Endothelial cell of umbilical vein (primary cell): ENCODE measurements at regions not wholly inside any gene's neighbourhood (a gene's known extent, or its start where the extent isn't known, plus 50 kb on each side); places are given as distances from the start of the nearest gene placed in this dataset.
"Not testable (repeated sequence)": the region's sequence is repeated elsewhere in the genome, so short reads cannot be mapped to it uniquely, and the experiment has no call there.

Experiments used
- BruUV-seq: library from RNA; stranded (reverse); fragments of 400-500 nt; replicated peaks from 2 replicates; lab custom pipeline; 2021; lab: Mats Ljungman, UMichigan
- CTCF ChIA-PET: fragments of 300-600, 350-600 bp; sonication (Branson Sonifier 250); formaldehyde crosslinking; loops from one replicate; lab custom pipeline; 2021; ENCODE audit warnings: antibody characterized with exemption, inconsistent platforms; lab: Charles Lee
- POLR2A ChIA-PET: fragments of 300-600, 350-600 bp; sonication (Branson Sonifier 250); formaldehyde crosslinking; loops from one replicate; lab custom pipeline; 2021; ENCODE audit warnings: antibody characterized with exemption, inconsistent platforms; lab: Charles Lee
- DNase-seq: peaks from one replicate; pipeline ENCODE4 v3.0.0-alpha.2; 2011; ENCODE audit warnings: low read depth, low spot score
- FAIRE-seq: peaks from 2 replicates; lab custom pipeline; 2011; peaks lifted over from hg19 to GRCh38; lab: Jason Lieb, UNC
- H2AFZ ChIP-seq: 2 replicates; pipeline ENCODE4 v1.6.0; 2012; ENCODE audit warnings: low read depth, low read length, control low read depth, inconsistent platforms
- H3K27ac ChIP-seq: 2 replicates; pipeline ENCODE4 v1.5.1; 2011; ENCODE audit warnings: low read depth, mild to moderate bottlenecking, control low read depth, low read length, moderate library complexity; ENCODE audit not compliant: insufficient read depth
- H3K27me3 ChIP-seq, 2 experiments: 2 replicates each; pipeline versions ENCODE4 v1.6.0 to v1.6.1; 2011; ENCODE audit warnings: low read length in 2 of 2, mixed read lengths in 1 of 2; ENCODE audit not compliant: control insufficient read depth in 2 of 2, insufficient read depth in 2 of 2
- H3K36me3 ChIP-seq, 2 experiments: 2 replicates in 1 of 2; 3 replicates in 1 of 2; pipeline ENCODE4 v1.5.1; 2011; ENCODE audit warnings: low read length in 2 of 2, mild to moderate bottlenecking in 1 of 2, moderate library complexity in 1 of 2; ENCODE audit not compliant: control insufficient read depth in 2 of 2, insufficient read depth in 2 of 2; ENCODE audit errors: extremely low read depth in 1 of 2
- H3K4me1 ChIP-seq: 3 replicates; pipeline ENCODE4 v1.5.1; 2011; ENCODE audit warnings: mild to moderate bottlenecking, low read length; ENCODE audit not compliant: control insufficient read depth, insufficient read depth; ENCODE audit errors: extremely low read depth
- H3K4me2 ChIP-seq: 2 replicates; pipeline ENCODE4 v1.6.1; 2011; ENCODE audit warnings: low read length, control low read depth, mixed read lengths; ENCODE audit not compliant: insufficient read depth
- H3K4me3 ChIP-seq, 3 experiments: fragments of 200-600 bp in 1 of 3; sonication (generic), shearing (Covaris generic) in 1 of 3; replicated peaks in 1 of 3; 2 replicates each; pipeline ENCODE4 v1.5.1; 2011 to 2016; ENCODE audit warnings: control low read depth in 3 of 3, low read length in 3 of 3, mild to moderate bottlenecking in 2 of 3, inconsistent platforms in 1 of 3, low read depth in 1 of 3, moderate library complexity in 1 of 3; ENCODE audit not compliant: insufficient read depth in 1 of 3
- H3K79me2 ChIP-seq: 2 replicates; pipeline ENCODE4 v1.6.0; 2012; ENCODE audit warnings: low read length, inconsistent platforms; ENCODE audit not compliant: control insufficient read depth, insufficient read depth
- H3K9ac ChIP-seq: replicated peaks from 2 replicates; pipeline ENCODE3; 2011; ENCODE audit warnings: low read length, control low read depth; ENCODE audit not compliant: insufficient read depth; ENCODE audit errors: extremely low read depth
- H3K9me1 ChIP-seq: replicated peaks from 3 replicates; pipeline ENCODE4 v1.6.0; 2011; ENCODE audit warnings: mild to moderate bottlenecking, low read length; ENCODE audit not compliant: control insufficient read depth, insufficient read depth; ENCODE audit errors: extremely low read depth
- H3K9me3 ChIP-seq: replicated peaks from 2 replicates; pipeline ENCODE4 v1.5.1; 2012; ENCODE audit warnings: low read length, inconsistent platforms; ENCODE audit not compliant: control insufficient read depth, insufficient read depth
- H4K20me1 ChIP-seq: replicated peaks from 2 replicates; pipeline ENCODE3; 2011; ENCODE audit warnings: mild to moderate bottlenecking, low read length; ENCODE audit not compliant: control insufficient read depth, insufficient read depth; ENCODE audit errors: extremely low read depth
- EZH2 ChIP-seq: IDR thresholded peaks from 2 replicates; pipeline ENCODE4 v1.6.1; 2012; ENCODE audit warnings: borderline replicate concordance, low read depth, mild to moderate bottlenecking, moderate library complexity, low read length, inconsistent platforms; ENCODE audit not compliant: severe bottlenecking
- FOS ChIP-seq: IDR thresholded peaks from 2 replicates; pipeline ENCODE4 v1.6.1; 2011; ENCODE audit warnings: mild to moderate bottlenecking, low read length, moderate library complexity, borderline replicate concordance; ENCODE audit not compliant: insufficient read depth
- GATA2 ChIP-seq: IDR thresholded peaks from 2 replicates; pipeline ENCODE4 v1.7.0; 2011; ENCODE audit warnings: low read depth, mild to moderate bottlenecking, moderate library complexity, mixed read lengths, low read length; ENCODE audit not compliant: insufficient read length, insufficient read depth
- JUN ChIP-seq: IDR thresholded peaks from 2 replicates; pipeline ENCODE4 v1.6.1; 2011; ENCODE audit warnings: borderline replicate concordance, low read depth; ENCODE audit not compliant: insufficient read length, insufficient read depth
- MAX ChIP-seq: IDR thresholded peaks from 2 replicates; pipeline ENCODE4 v1.6.1; 2011; ENCODE audit not compliant: insufficient read depth, insufficient read length
- MYC ChIP-seq: IDR thresholded peaks from one replicate; pipeline ENCODE4 v1.6.1; 2011; ENCODE audit warnings: mild to moderate bottlenecking, low read depth, low read length
- POLR2A ChIP-seq: IDR thresholded peaks from 2 replicates; pipeline ENCODE4 v1.6.1; 2012; ENCODE audit warnings: low read depth, mild to moderate bottlenecking, control low read depth, low read length
- POLR2AphosphoS5 ChIP-seq: IDR thresholded peaks from 2 replicates; pipeline ENCODE4 v1.6.1; 2012; ENCODE audit warnings: low read depth, mild to moderate bottlenecking, control low read depth, low read length, moderate library complexity; ENCODE audit not compliant: insufficient read depth
- dilution Hi-C: fragments of 300-500 bp; cut with MboI; formaldehyde crosslinking; loops from one replicate; pipeline ENCODE4 v1.15.0; 2019; ENCODE audit warnings: low sequenced_read_pairs; ENCODE audit not compliant: extremely low pct_ligation_motif_present
- intact Hi-C: fragments of 100-400 bp; cut with micrococcal nuclease; formaldehyde crosslinking; loops from one replicate; pipeline ENCODE4 v1.10.0; 2022

DNA sequence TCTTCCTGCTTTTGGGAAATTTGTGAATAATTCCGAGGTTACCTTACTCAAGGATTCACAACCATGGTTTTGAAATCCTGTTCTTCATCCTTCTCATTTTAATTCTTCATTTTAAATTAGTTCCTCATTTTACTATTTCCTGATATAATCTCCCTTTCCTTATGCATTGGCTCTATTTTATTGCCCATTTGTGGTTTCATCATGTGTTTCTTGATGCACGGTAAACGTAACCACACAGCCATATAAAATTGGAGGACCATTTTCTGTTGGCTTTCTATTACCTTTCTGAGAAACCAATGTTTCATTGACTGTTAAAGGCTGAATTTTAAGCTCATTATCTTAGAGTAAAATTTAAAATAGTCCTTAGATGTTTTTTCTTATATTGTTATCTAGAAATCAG lies 100.3 kb upstream of the NDST4 start:
- intact Hi-C loops, result no loop called here
- dilution Hi-C loops, result no loop called here

DNA sequence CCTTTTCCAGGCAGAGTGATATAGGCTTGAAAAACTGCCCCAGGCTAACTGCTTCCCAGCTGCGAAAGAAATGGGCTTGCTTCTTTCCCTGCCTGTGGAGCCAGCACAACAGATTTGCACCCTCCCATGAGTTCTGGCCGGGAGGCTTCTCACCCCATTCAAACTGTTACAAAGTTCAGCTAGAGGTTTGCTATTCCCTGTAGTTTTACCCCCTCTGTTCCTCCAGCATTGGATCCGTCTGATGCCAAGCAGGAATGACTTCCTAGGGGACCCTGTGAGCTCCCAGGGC lies 87.6 kb upstream of the NDST4 start:
- POLR2A ChIA-PET, result no interaction called here
- H4K20me1 ChIP-seq, result no peaks in the 10 kb centered on the region
- H3K9me1 ChIP-seq, result no peaks in the 10 kb centered on the region
- intact Hi-C loops, result no loop called here
- TF ChIP-seq EZH2 (no peak), MYC (no peak), JUN (no peak), POLR2A (no peak)
- CTCF ChIA-PET, result no interaction called here
- no TSS peak for BruUV-seq
- H3K36me3 ChIP-seq, result no peaks in the 10 kb centered on the region
- H3K4me1 ChIP-seq, result no peaks in the 10 kb centered on the region
- no peak overlapping the region for H3K27ac ChIP-seq
- no peak overlapping the region for H3K4me3 ChIP-seq
- H2AFZ ChIP-seq, result no peak overlapping the region
- H3K79me2 ChIP-seq, result no peaks in the 10 kb centered on the region
- H3K4me2 ChIP-seq, result no peak overlapping the region
- FAIRE-seq, result no peak
- H3K9ac ChIP-seq, result no peak overlapping the region
- no peak for DNase-seq
- no peaks in the 10 kb centered on the region for H3K27me3 ChIP-seq
- dilution Hi-C loops, result no loop called here
- H3K9me3 ChIP-seq, result peaks cover 2% of the 10 kb centered on the region

More for the DNA sequence above, 100.3 kb upstream of the NDST4 start:
- TF ChIP-seq POLR2AphosphoS5 (no peak), JUN (no peak), EZH2 (no peak), MAX (no peak), GATA2 (no peak), FOS (no peak), POLR2A (no peak), MYC (no peak)
- Histone ChIP-seq H3K9me1 (no peaks in the 10 kb centered on the region), H4K20me1 (no peaks in the 10 kb centered on the region), H3K27me3 (no peaks in the 10 kb centered on the region), H3K4me3 (no peak overlapping the region), H3K4me2 (no peak overlapping the region), H3K27ac (no peak overlapping the region), H3K9ac (no peak overlapping the region), H3K9me3 (no peaks in the 10 kb centered on the region), H3K36me3 (no peaks in the 10 kb centered on the region), H3K79me2 (no peaks in the 10 kb centered on the region), H2AFZ (no peak overlapping the region), H3K4me1 (no peaks in the 10 kb centered on the region)
- CTCF ChIA-PET, result no interaction called here
- FAIRE-seq (no peak), DNase-seq (no peak)
- BruUV-seq, result no TSS peak
- POLR2A ChIA-PET, result no interaction called here

GRCh38 chr4:115200201-115201041 lies 87.0 kb upstream of the NDST4 start:
- H2AFZ ChIP-seq, H3K27ac ChIP-seq, DNase-seq, FAIRE-seq, H3K9ac ChIP-seq, CTCF ChIA-PET, BruUV-seq, H3K79me2 ChIP-seq, H3K9me1 ChIP-seq, H3K36me3 ChIP-seq, H3K4me1 ChIP-seq, dilution Hi-C loops, POLR2A ChIA-PET, H3K27me3 ChIP-seq, H3K4me2 ChIP-seq, H3K9me3 ChIP-seq, H4K20me1 ChIP-seq, intact Hi-C loops, H3K4me3 ChIP-seq: not testable (repeated sequence)
